ENCODE measurements at regions not wholly inside any gene's neighbourhood (a gene's known extent, or its start where the extent isn't known, plus 50 kb on each side); places are given as distances from the start of the nearest gene placed in this dataset.

- H3K36me3 ChIP-seq (ENCODE audit: control insufficient read depth, low read depth, low read length): no peaks in the 10 kb centered on the region
- no peak overlapping the region for H3K9ac ChIP-seq (ENCODE audit: low read length)
- no peaks in the 10 kb centered on the region for H3K9me3 ChIP-seq (ENCODE audit: control insufficient read depth, low read depth, low read length)
- H3K27me3 ChIP-seq (ENCODE audit: control insufficient read depth, insufficient read depth, low read length): no peaks in the 10 kb centered on the region
- peaks cover 21% of the 10 kb centered on the region for H3K4me1 ChIP-seq (ENCODE audit: control insufficient read depth, low read depth, low read length)
- H3K27ac ChIP-seq (ENCODE audit: low read length): no peak overlapping the region
- H3K4me3 ChIP-seq (ENCODE audit: low read length): no peak overlapping the region
These were observed 154.5 kb upstream of the FOXN3 start for GRCh38 chr14:89571491-89571890.

- H3K27ac ChIP-seq (ENCODE audit: low read length): no peak overlapping the region
- no peaks in the 10 kb centered on the region for H3K36me3 ChIP-seq (ENCODE audit: control insufficient read depth, low read depth, low read length)
- no peak overlapping the region for H3K9ac ChIP-seq (ENCODE audit: low read length)
- no peaks in the 10 kb centered on the region for H3K9me3 ChIP-seq (ENCODE audit: control insufficient read depth, low read depth, low read length)
- no peaks in the 10 kb centered on the region for H3K27me3 ChIP-seq (ENCODE audit: control insufficient read depth, insufficient read depth, low read length)
- H3K4me1 ChIP-seq (ENCODE audit: control insufficient read depth, low read depth, low read length): peaks cover 5% of the 10 kb centered on the region
- no peak overlapping the region for H3K4me3 ChIP-seq (ENCODE audit: low read length)
These were observed 149.8 kb upstream of the FOXN3 start for GRCh38 chr14:89566644-89567415.

GRCh38 chr14:89566180-89566579, 149.1 kb upstream of the FOXN3 start:
- Histone ChIP-seq H3K9ac (ENCODE audit: low read length) (no peak overlapping the region), H3K27ac (ENCODE audit: low read length) (no peak overlapping the region), H3K9me3 (ENCODE audit: control insufficient read depth, low read depth, low read length) (no peaks in the 10 kb centered on the region), H3K27me3 (ENCODE audit: control insufficient read depth, insufficient read depth, low read length) (no peaks in the 10 kb centered on the region), H3K36me3 (ENCODE audit: control insufficient read depth, low read depth, low read length) (no peaks in the 10 kb centered on the region), H3K4me3 (ENCODE audit: low read length) (no peak overlapping the region), H3K4me1 (ENCODE audit: control insufficient read depth, low read depth, low read length) (peaks cover 5% of the 10 kb centered on the region)

GRCh38 chr14:89565607-89566006, 148.6 kb upstream of the FOXN3 start:
- Histone ChIP-seq H3K27me3 (ENCODE audit: control insufficient read depth, insufficient read depth, low read length) (no peaks in the 10 kb centered on the region), H3K27ac (ENCODE audit: low read length) (no peak overlapping the region), H3K36me3 (ENCODE audit: control insufficient read depth, low read depth, low read length) (no peaks in the 10 kb centered on the region), H3K4me1 (ENCODE audit: control insufficient read depth, low read depth, low read length) (peaks cover 5% of the 10 kb centered on the region), H3K9ac (ENCODE audit: low read length) (no peak overlapping the region), H3K4me3 (ENCODE audit: low read length) (no peak overlapping the region), H3K9me3 (ENCODE audit: control insufficient read depth, low read depth, low read length) (no peaks in the 10 kb centered on the region)

GRCh38 chr14:89564989-89565388, 148.0 kb upstream of the FOXN3 start:
- no peaks in the 10 kb centered on the region for H3K36me3 ChIP-seq (ENCODE audit: control insufficient read depth, low read depth, low read length)
- H3K27ac ChIP-seq (ENCODE audit: low read length): no peak overlapping the region
- peaks cover 5% of the 10 kb centered on the region for H3K4me1 ChIP-seq (ENCODE audit: control insufficient read depth, low read depth, low read length)
- H3K9me3 ChIP-seq (ENCODE audit: control insufficient read depth, low read depth, low read length): no peaks in the 10 kb centered on the region
- H3K9ac ChIP-seq (ENCODE audit: low read length): no peak overlapping the region
- no peaks in the 10 kb centered on the region for H3K27me3 ChIP-seq (ENCODE audit: control insufficient read depth, insufficient read depth, low read length)
- no peak overlapping the region for H3K4me3 ChIP-seq (ENCODE audit: low read length)

- Histone ChIP-seq H3K4me1 (ENCODE audit: control insufficient read depth, low read depth, low read length) (peaks cover 5% of the 10 kb centered on the region), H3K9me3 (ENCODE audit: control insufficient read depth, low read depth, low read length) (no peaks in the 10 kb centered on the region), H3K27ac (ENCODE audit: low read length) (no peak overlapping the region), H3K27me3 (ENCODE audit: control insufficient read depth, insufficient read depth, low read length) (no peaks in the 10 kb centered on the region), H3K4me3 (ENCODE audit: low read length) (no peak overlapping the region), H3K36me3 (ENCODE audit: control insufficient read depth, low read depth, low read length) (no peaks in the 10 kb centered on the region), H3K9ac (ENCODE audit: low read length) (no peak overlapping the region)
These were observed 147.4 kb upstream of the FOXN3 start for GRCh38 chr14:89564286-89564957.

GRCh38 chr14:89563471-89563870, 146.4 kb upstream of the FOXN3 start:
- no peak overlapping the region for H3K9ac ChIP-seq (ENCODE audit: low read length)
- no peak overlapping the region for H3K27ac ChIP-seq (ENCODE audit: low read length)
- peaks cover 5% of the 10 kb centered on the region for H3K4me1 ChIP-seq (ENCODE audit: control insufficient read depth, low read depth, low read length)
- H3K4me3 ChIP-seq (ENCODE audit: low read length): no peak overlapping the region
- H3K27me3 ChIP-seq (ENCODE audit: control insufficient read depth, insufficient read depth, low read length): no peaks in the 10 kb centered on the region
- no peaks in the 10 kb centered on the region for H3K36me3 ChIP-seq (ENCODE audit: control insufficient read depth, low read depth, low read length)
- H3K9me3 ChIP-seq (ENCODE audit: control insufficient read depth, low read depth, low read length): no peaks in the 10 kb centered on the region

GRCh38 chr14:89551955-89552354, 134.9 kb upstream of the FOXN3 start:
- H3K4me1 ChIP-seq (ENCODE audit: control insufficient read depth, low read depth, low read length): peaks cover 14% of the 10 kb centered on the region
- no peak overlapping the region for H3K9ac ChIP-seq (ENCODE audit: low read length)
- no peak overlapping the region for H3K27ac ChIP-seq (ENCODE audit: low read length)
- no peak overlapping the region for H3K4me3 ChIP-seq (ENCODE audit: low read length)
- H3K36me3 ChIP-seq (ENCODE audit: control insufficient read depth, low read depth, low read length): no peaks in the 10 kb centered on the region
- no peaks in the 10 kb centered on the region for H3K27me3 ChIP-seq (ENCODE audit: control insufficient read depth, insufficient read depth, low read length)
- H3K9me3 ChIP-seq (ENCODE audit: control insufficient read depth, low read depth, low read length): no peaks in the 10 kb centered on the region

GRCh38 chr14:89551432-89551831, 134.4 kb upstream of the FOXN3 start:
- Histone ChIP-seq H3K27me3 (ENCODE audit: control insufficient read depth, insufficient read depth, low read length) (no peaks in the 10 kb centered on the region), H3K4me1 (ENCODE audit: control insufficient read depth, low read depth, low read length) (peaks cover 14% of the 10 kb centered on the region), H3K27ac (ENCODE audit: low read length) (no peak overlapping the region), H3K4me3 (ENCODE audit: low read length) (no peak overlapping the region), H3K9me3 (ENCODE audit: control insufficient read depth, low read depth, low read length) (no peaks in the 10 kb centered on the region), H3K36me3 (ENCODE audit: control insufficient read depth, low read depth, low read length) (no peaks in the 10 kb centered on the region), H3K9ac (ENCODE audit: low read length) (no peak overlapping the region)

GRCh38 chr14:89550821-89551220, 133.8 kb upstream of the FOXN3 start:
- Histone ChIP-seq H3K36me3 (ENCODE audit: control insufficient read depth, low read depth, low read length) (no peaks in the 10 kb centered on the region), H3K9ac (ENCODE audit: low read length) (no peak overlapping the region), H3K4me3 (ENCODE audit: low read length) (no peak overlapping the region)

GRCh38 chr14:89549381-89550125, 132.5 kb upstream of the FOXN3 start:
- Histone ChIP-seq H3K9ac (ENCODE audit: low read length) (no peak overlapping the region), H3K9me3 (ENCODE audit: control insufficient read depth, low read depth, low read length) (no peaks in the 10 kb centered on the region), H3K27ac (ENCODE audit: low read length) (no peak overlapping the region), H3K4me1 (ENCODE audit: control insufficient read depth, low read depth, low read length) (peaks cover 14% of the 10 kb centered on the region), H3K4me3 (ENCODE audit: low read length) (no peak overlapping the region), H3K36me3 (ENCODE audit: control insufficient read depth, low read depth, low read length) (no peaks in the 10 kb centered on the region), H3K27me3 (ENCODE audit: control insufficient read depth, insufficient read depth, low read length) (no peaks in the 10 kb centered on the region)

More at GRCh38 chr14:89550821-89551220, 133.8 kb upstream of the FOXN3 start:
- Histone ChIP-seq H3K9me3 (ENCODE audit: control insufficient read depth, low read depth, low read length) (no peaks in the 10 kb centered on the region), H3K27ac (ENCODE audit: low read length) (no peak overlapping the region), H3K4me1 (ENCODE audit: control insufficient read depth, low read depth, low read length) (peaks cover 14% of the 10 kb centered on the region), H3K27me3 (ENCODE audit: control insufficient read depth, insufficient read depth, low read length) (no peaks in the 10 kb centered on the region)
